Keratinocyte (primary cell): ENCODE measurements at regions not wholly inside any gene's neighbourhood (a gene's known extent, or its start where the extent isn't known, plus 50 kb on each side); places are given as distances from the start of the nearest gene placed in this dataset.

Source experiments
- DNase-seq: peaks from one replicate; pipeline ENCODE4 v3.0.0-alpha.2; 2011; ENCODE audit warnings: low read depth, missing footprints, low spot score
- FAIRE-seq: peaks from 2 replicates; lab custom pipeline; 2011; peaks lifted over from hg19 to GRCh38; lab: Jason Lieb, UNC
- H2AFZ ChIP-seq: 2 replicates; pipeline ENCODE4 v1.6.0; 2012; ENCODE audit warnings: low read length, control low read depth, inconsistent platforms; ENCODE audit not compliant: control insufficient read depth
- H3K27ac ChIP-seq: 2 replicates; pipeline ENCODE4 v1.5.1; 2011; ENCODE audit warnings: low read length; ENCODE audit not compliant: control insufficient read depth, insufficient read depth
- H3K27me3 ChIP-seq: 3 replicates; pipeline ENCODE4 v1.6.0; 2011; ENCODE audit warnings: low read length; ENCODE audit not compliant: control insufficient read depth, insufficient read depth; ENCODE audit errors: extremely low read depth
- H3K36me3 ChIP-seq, 2 experiments: 2 replicates in 1 of 2; 3 replicates in 1 of 2; pipeline ENCODE4 v1.5.1; 2011; ENCODE audit warnings: low read length in 2 of 2, mild to moderate bottlenecking in 1 of 2; ENCODE audit not compliant: control insufficient read depth in 2 of 2, insufficient read depth in 2 of 2; ENCODE audit errors: extremely low read depth in 1 of 2
- H3K4me1 ChIP-seq: 3 replicates; pipeline ENCODE4 v1.5.1; 2011; ENCODE audit warnings: low read length; ENCODE audit not compliant: control insufficient read depth, insufficient read depth; ENCODE audit errors: extremely low read depth
- H3K4me2 ChIP-seq: 3 replicates; pipeline ENCODE4 v1.6.0; 2011; ENCODE audit warnings: low read depth, low read length; ENCODE audit not compliant: control insufficient read depth, insufficient read depth; ENCODE audit errors: extremely low read depth
- H3K4me3 ChIP-seq, 3 experiments: fragments of 200-600 bp in 1 of 3; sonication (generic) in 1 of 3; 2 replicates in 2 of 3; 3 replicates in 1 of 3; pipeline ENCODE4 v1.5.1; 2011 to 2016; ENCODE audit warnings: low read length in 3 of 3, mild to moderate bottlenecking in 3 of 3, control low read depth in 2 of 3, inconsistent platforms in 1 of 3, low read depth in 1 of 3, mixed read lengths in 1 of 3, mixed run types in 1 of 3, moderate library complexity in 1 of 3; ENCODE audit not compliant: control insufficient read depth in 2 of 3, insufficient read depth in 2 of 3; ENCODE audit errors: extremely low read depth in 1 of 3
- H3K79me2 ChIP-seq: 2 replicates; pipeline ENCODE4 v1.6.0; 2012; ENCODE audit warnings: low read length; ENCODE audit not compliant: control insufficient read depth, insufficient read depth
- H3K9ac ChIP-seq: 3 replicates; pipeline ENCODE4 v1.6.0; 2011; ENCODE audit warnings: low read length; ENCODE audit not compliant: control insufficient read depth, insufficient read depth; ENCODE audit errors: extremely low read depth
- H3K9me1 ChIP-seq: 3 replicates; pipeline ENCODE4 v1.6.0; 2011; ENCODE audit warnings: low read length; ENCODE audit not compliant: control insufficient read depth, insufficient read depth; ENCODE audit errors: extremely low read depth
- H3K9me3 ChIP-seq: 2 replicates; pipeline ENCODE4 v1.5.1; 2012; ENCODE audit warnings: low read depth, low read length; ENCODE audit not compliant: control insufficient read depth
- H4K20me1 ChIP-seq: 3 replicates; pipeline ENCODE4 v1.6.0; 2011; ENCODE audit warnings: low read length; ENCODE audit not compliant: control insufficient read depth, insufficient read depth; ENCODE audit errors: extremely low read depth
- EZH2 ChIP-seq: IDR thresholded peaks from one replicate; pipeline ENCODE4 v1.6.1; 2012; ENCODE audit warnings: inconsistent platforms, mild to moderate bottlenecking, low read length, moderate library complexity
- dilution Hi-C: fragments of 300-500 bp; cut with MboI; formaldehyde crosslinking; loops from one replicate; pipeline ENCODE4 v1.7.0; 2020; ENCODE audit warnings: low sequenced_read_pairs; ENCODE audit not compliant: extremely low pct_ligation_motif_present
- TF ChIP-seq, protein P1 (sequence below), 3 experiments: IDR thresholded peaks in 1 of 3; conservative IDR thresholded peaks in 1 of 3; optimal IDR thresholded peaks in 1 of 3; 2 replicates in 2 of 3; 3 replicates in 1 of 3; pipeline versions ENCODE3 to v1.5.1; 2011; ENCODE audit warnings: low read length in 3 of 3, mild to moderate bottlenecking in 3 of 3, moderate library complexity in 2 of 3, control low read depth in 1 of 3, inconsistent platforms in 1 of 3; ENCODE audit not compliant: insufficient read depth in 2 of 3; ENCODE audit errors: extremely low read depth in 1 of 3

DNA sequence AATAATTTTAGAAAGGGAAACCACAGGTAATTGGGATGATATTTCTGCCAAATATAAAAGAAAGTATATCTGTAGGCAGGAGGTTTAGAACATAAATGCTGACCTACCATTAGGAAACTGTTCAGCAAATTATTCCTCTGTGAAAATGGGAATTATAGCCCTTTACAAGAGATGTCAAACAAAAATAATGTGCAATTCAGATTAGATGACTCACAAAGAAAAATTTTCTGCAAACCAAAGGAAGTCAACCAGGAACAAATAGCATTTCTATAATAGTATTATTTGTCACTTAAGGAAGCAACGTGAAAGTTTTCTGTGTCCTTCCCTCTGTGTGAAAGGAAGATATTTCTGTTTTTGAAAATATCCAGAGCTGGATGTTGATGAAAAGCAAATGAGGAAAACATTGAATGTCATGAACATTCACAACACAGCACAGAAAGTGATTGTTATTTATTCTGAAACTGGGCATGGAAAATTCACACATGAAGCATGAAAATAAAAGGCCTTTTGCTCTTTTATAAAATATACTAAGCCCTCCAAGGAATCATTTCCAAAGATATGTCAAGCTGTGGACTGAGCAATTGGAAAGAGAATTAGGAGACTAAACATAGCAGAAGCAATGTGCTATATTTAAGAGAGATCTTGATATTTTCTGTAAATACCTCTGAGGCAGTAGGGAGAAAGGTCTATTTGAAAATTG lies 57.9 kb upstream of the SPHKAP start:
- Histone ChIP-seq H3K36me3 (no peaks in the 10 kb centered on the region), H3K9me1 (no peaks in the 10 kb centered on the region), H2AFZ (no peak overlapping the region), H3K27me3 (no peaks in the 10 kb centered on the region), H3K4me1 (no peaks in the 10 kb centered on the region), H3K9ac (no peak overlapping the region), H3K4me2 (no peak overlapping the region), H3K79me2 (no peaks in the 10 kb centered on the region), H3K27ac (no peak overlapping the region), H3K9me3 (no peaks in the 10 kb centered on the region), H4K20me1 (no peaks in the 10 kb centered on the region), H3K4me3 (no peak overlapping the region)
- TF ChIP-seq, protein P1, sequence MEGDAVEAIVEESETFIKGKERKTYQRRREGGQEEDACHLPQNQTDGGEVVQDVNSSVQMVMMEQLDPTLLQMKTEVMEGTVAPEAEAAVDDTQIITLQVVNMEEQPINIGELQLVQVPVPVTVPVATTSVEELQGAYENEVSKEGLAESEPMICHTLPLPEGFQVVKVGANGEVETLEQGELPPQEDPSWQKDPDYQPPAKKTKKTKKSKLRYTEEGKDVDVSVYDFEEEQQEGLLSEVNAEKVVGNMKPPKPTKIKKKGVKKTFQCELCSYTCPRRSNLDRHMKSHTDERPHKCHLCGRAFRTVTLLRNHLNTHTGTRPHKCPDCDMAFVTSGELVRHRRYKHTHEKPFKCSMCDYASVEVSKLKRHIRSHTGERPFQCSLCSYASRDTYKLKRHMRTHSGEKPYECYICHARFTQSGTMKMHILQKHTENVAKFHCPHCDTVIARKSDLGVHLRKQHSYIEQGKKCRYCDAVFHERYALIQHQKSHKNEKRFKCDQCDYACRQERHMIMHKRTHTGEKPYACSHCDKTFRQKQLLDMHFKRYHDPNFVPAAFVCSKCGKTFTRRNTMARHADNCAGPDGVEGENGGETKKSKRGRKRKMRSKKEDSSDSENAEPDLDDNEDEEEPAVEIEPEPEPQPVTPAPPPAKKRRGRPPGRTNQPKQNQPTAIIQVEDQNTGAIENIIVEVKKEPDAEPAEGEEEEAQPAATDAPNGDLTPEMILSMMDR (optimal IDR thresholded peaks at IDR 0.05 in 1 of 3, IDR thresholded peaks at IDR 0.05 in 1 of 3, conservative IDR thresholded peaks at IDR 0.05 in 1 of 3; ENCODE audit: extremely low read depth in 1 of 3, insufficient read depth in 2 of 3, low read length in 3 of 3): no peak
- no peak for TF ChIP-seq EZH2
- no peak for DNase-seq
- dilution Hi-C loops: no loop called here
- FAIRE-seq: no peak
